ENCODE measurements at regions not wholly inside any gene's neighbourhood (a gene's known extent, or its start where the extent isn't known, plus 50 kb on each side); places are given as distances from the start of the nearest gene placed in this dataset.

- H3K27me3 ChIP-seq (ENCODE audit: control insufficient read depth, insufficient read depth, low read length, poor library complexity, severe bottlenecking), result no peaks in the 10 kb centered on the region
- no peak overlapping the region for H3K9ac ChIP-seq (ENCODE audit: extremely low read depth, low read length, poor library complexity, severe bottlenecking)
- Mint-ChIP-seq H3K4me3 (no peak overlapping the region), H3K9me3 (peaks cover 27% of the 10 kb centered on the region), H3K4me1 (no peaks in the 10 kb centered on the region), H3K36me3 (ENCODE audit: low read depth) (no peaks in the 10 kb centered on the region), H3K27me3 (ENCODE audit: insufficient read depth) (no peaks in the 10 kb centered on the region), H3K27ac (no peak overlapping the region)
- 86 to 88% methylated on average over 1 of the region's 1 CpG for WGBS, 2 experiments (ENCODE audit: insufficient coverage in 1 of 2, insufficient read length in 1 of 2)
- H3K36me3 ChIP-seq (ENCODE audit: control insufficient read depth, insufficient read depth, low read length), result no peaks in the 10 kb centered on the region
- H3K4me3 ChIP-seq (ENCODE audit: low read length), result no peak overlapping the region
- H3K9me3 ChIP-seq (ENCODE audit: control insufficient read depth, low read length), result peaks cover 22% of the 10 kb centered on the region
- no peaks in the 10 kb centered on the region for H3K4me1 ChIP-seq (ENCODE audit: control insufficient read depth, insufficient read depth, low read length)
- no peak overlapping the region for H3K27ac ChIP-seq (ENCODE audit: low read depth, low read length)
- TF ChIP-seq CTCF (conservative IDR thresholded peaks at IDR 0.05), result no peak
- no peak for DNase-seq
These were observed 1022.5 kb upstream of the CHAC2 start for GRCh38 chr2:52745144-52745543.

DNA sequence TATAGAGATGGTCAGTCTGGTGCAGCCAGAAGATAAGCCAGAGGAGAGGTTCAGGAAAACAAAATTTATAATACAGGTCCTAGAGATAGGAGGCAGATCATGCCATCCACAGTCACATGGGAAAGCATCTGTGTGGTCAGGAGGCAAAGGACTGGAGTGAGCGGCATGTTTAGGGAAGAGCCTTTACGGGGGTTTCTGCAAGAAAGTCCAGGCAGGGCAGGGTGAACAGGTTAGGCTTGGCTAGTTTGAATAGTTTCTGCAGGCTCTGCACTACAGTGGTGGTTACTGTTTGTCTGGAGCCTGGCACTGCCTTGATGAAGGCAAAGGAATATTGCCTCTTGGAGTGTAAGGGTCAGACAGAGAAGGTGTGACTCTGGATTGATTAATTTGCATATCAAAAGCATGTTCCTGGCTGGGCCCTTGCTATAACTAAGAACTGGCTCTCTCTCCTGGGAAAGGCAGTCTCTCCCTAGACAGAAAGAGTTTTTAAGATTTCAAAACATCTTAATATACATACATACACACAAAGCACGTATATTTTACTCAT is 1034.7 kb upstream of the CHAC2 start:
- peaks cover 20% of the 10 kb centered on the region for H3K4me1 Mint-ChIP-seq
- peaks cover 7% of the 10 kb centered on the region for H3K9me3 ChIP-seq (ENCODE audit: control insufficient read depth, low read length)
- DNase-seq, result peak; percentile 50
- H3K36me3 Mint-ChIP-seq (ENCODE audit: low read depth), result no peaks in the 10 kb centered on the region
- peaks cover 3% of the 10 kb centered on the region for H3K9me3 Mint-ChIP-seq
- H3K27ac ChIP-seq (ENCODE audit: low read depth, low read length), result no peak overlapping the region
- H3K4me1 ChIP-seq (ENCODE audit: control insufficient read depth, insufficient read depth, low read length), result peaks cover 7% of the 10 kb centered on the region
- no peak overlapping the region for H3K27ac Mint-ChIP-seq
- no peaks in the 10 kb centered on the region for H3K36me3 ChIP-seq (ENCODE audit: control insufficient read depth, insufficient read depth, low read length)
- H3K27me3 ChIP-seq (ENCODE audit: control insufficient read depth, insufficient read depth, low read length, poor library complexity, severe bottlenecking), result no peaks in the 10 kb centered on the region
- no peaks in the 10 kb centered on the region for H3K27me3 Mint-ChIP-seq (ENCODE audit: insufficient read depth)
- 85% methylated on average over 3 of the region's 3 CpGs; no CpG with 5 or more reads in 1 of the 2 experiments for WGBS, 2 experiments (ENCODE audit: insufficient coverage in 1 of 2, insufficient read length in 1 of 2)
- H3K4me3 Mint-ChIP-seq, result no peak overlapping the region
- TF ChIP-seq CTCF (conservative IDR thresholded peaks at IDR 0.05), result no peak
- no peak overlapping the region for H3K9ac ChIP-seq (ENCODE audit: extremely low read depth, low read length, poor library complexity, severe bottlenecking)
- no peak overlapping the region for H3K4me3 ChIP-seq (ENCODE audit: low read length)

- Histone ChIP-seq H3K4me1 (ENCODE audit: control insufficient read depth, insufficient read depth, low read length) (no peaks in the 10 kb centered on the region), H3K4me3 (ENCODE audit: low read length) (no peak overlapping the region), H3K9me3 (ENCODE audit: control insufficient read depth, low read length) (peaks cover 7% of the 10 kb centered on the region), H3K27me3 (ENCODE audit: control insufficient read depth, insufficient read depth, low read length, poor library complexity, severe bottlenecking) (no peaks in the 10 kb centered on the region), H3K36me3 (ENCODE audit: control insufficient read depth, insufficient read depth, low read length) (no peaks in the 10 kb centered on the region), H3K9ac (ENCODE audit: extremely low read depth, low read length, poor library complexity, severe bottlenecking) (no peak overlapping the region), H3K27ac (ENCODE audit: low read depth, low read length) (no peak overlapping the region)
- Mint-ChIP-seq H3K27me3 (ENCODE audit: insufficient read depth) (no peaks in the 10 kb centered on the region), H3K4me3 (no peak overlapping the region), H3K27ac (no peak overlapping the region), H3K4me1 (no peaks in the 10 kb centered on the region), H3K9me3 (peaks cover 6% of the 10 kb centered on the region), H3K36me3 (ENCODE audit: low read depth) (no peaks in the 10 kb centered on the region)
- no peak for TF ChIP-seq CTCF (conservative IDR thresholded peaks at IDR 0.05)
- DNase-seq, result no peak
These were observed 1043.0 kb upstream of the CHAC2 start for GRCh38 chr2:52724585-52724984.
